Osteoblast (primary cell): ENCODE measurements at regions not wholly inside any gene's neighbourhood (a gene's known extent, or its start where the extent isn't known, plus 50 kb on each side); places are given as distances from the start of the nearest gene placed in this dataset.
A peak's percentile ranks its signal among the peaks of the same experiment; 100 is the strongest.

Experiments
- DNase-seq: peaks from one replicate; pipeline ENCODE4 v3.0.0; 2011; ENCODE audit warnings: low spot score, mixed read lengths; ENCODE audit not compliant: insufficient read length; ENCODE audit errors: missing footprints
- H2AFZ ChIP-seq: 2 replicates; pipeline ENCODE4 v1.6.0; 2011; ENCODE audit warnings: mild to moderate bottlenecking, low read length
- H3K27ac ChIP-seq: 2 replicates; pipeline ENCODE4 v1.5.1; 2011; ENCODE audit warnings: mild to moderate bottlenecking, low read depth, low read length, moderate library complexity
- H3K27me3 ChIP-seq: 2 replicates; pipeline ENCODE4 v1.6.0; 2012; ENCODE audit warnings: mild to moderate bottlenecking, control low read depth, inconsistent platforms, low read length, moderate library complexity; ENCODE audit not compliant: insufficient read depth
- H3K36me3 ChIP-seq: 2 replicates; pipeline ENCODE4 v1.5.1; 2011; ENCODE audit warnings: mild to moderate bottlenecking, low read length, control low read depth, moderate library complexity; ENCODE audit not compliant: insufficient read depth
- H3K4me1 ChIP-seq: 2 replicates; pipeline ENCODE4 v1.5.1; 2011; ENCODE audit warnings: mild to moderate bottlenecking, low read length, control low read depth, moderate library complexity; ENCODE audit not compliant: insufficient read depth
- H3K4me2 ChIP-seq: 2 replicates; pipeline ENCODE4 v1.6.0; 2011; ENCODE audit warnings: mild to moderate bottlenecking, low read length; ENCODE audit not compliant: insufficient read depth
- H3K4me3 ChIP-seq: fragments of 200-600 bp; sonication (generic); 3 replicates; pipeline ENCODE4 v1.5.1; 2012; ENCODE audit warnings: mild to moderate bottlenecking, low read length, inconsistent platforms; ENCODE audit not compliant: insufficient read depth
- H3K79me2 ChIP-seq: 2 replicates; pipeline ENCODE4 v1.6.0; 2012; ENCODE audit warnings: mild to moderate bottlenecking, low read length, control low read depth, inconsistent platforms; ENCODE audit not compliant: insufficient read depth
- H3K9me3 ChIP-seq: 2 replicates; pipeline ENCODE4 v1.5.1; 2011; ENCODE audit warnings: low read depth, low read length, control low read depth
- H4K20me1 ChIP-seq: 2 replicates; pipeline ENCODE4 v1.6.0; 2012; ENCODE audit warnings: mild to moderate bottlenecking, low read length, control low read depth; ENCODE audit not compliant: insufficient read depth
- TF ChIP-seq, protein P1 (sequence below): IDR thresholded peaks from 2 replicates; pipeline ENCODE4 v1.5.1; 2011; ENCODE audit warnings: mild to moderate bottlenecking, low read depth, low read length, moderate library complexity; ENCODE audit errors: extremely low read depth

DNA sequence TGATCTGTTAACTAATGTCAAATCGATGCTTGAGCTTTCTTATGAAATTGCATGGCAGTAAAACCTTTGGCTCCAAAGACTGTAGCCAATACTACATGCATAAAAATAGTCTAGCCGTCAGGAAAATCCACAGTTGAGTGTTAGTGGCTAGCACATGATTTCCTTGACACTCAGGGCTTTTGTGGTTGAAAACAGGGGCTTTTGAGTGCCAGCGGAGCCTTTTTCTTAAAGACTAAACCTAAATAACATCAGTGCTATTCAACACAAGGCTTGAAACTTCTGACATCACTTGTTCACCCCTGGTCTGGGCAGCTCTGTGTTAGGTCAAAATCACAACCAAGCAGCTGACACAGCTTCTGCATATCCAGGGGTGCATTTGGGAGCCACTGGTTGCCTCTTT, 124.2 kb upstream of the BMPER start:
- H4K20me1 ChIP-seq = no peaks in the 10 kb centered on the region
- TF ChIP-seq, protein P1, sequence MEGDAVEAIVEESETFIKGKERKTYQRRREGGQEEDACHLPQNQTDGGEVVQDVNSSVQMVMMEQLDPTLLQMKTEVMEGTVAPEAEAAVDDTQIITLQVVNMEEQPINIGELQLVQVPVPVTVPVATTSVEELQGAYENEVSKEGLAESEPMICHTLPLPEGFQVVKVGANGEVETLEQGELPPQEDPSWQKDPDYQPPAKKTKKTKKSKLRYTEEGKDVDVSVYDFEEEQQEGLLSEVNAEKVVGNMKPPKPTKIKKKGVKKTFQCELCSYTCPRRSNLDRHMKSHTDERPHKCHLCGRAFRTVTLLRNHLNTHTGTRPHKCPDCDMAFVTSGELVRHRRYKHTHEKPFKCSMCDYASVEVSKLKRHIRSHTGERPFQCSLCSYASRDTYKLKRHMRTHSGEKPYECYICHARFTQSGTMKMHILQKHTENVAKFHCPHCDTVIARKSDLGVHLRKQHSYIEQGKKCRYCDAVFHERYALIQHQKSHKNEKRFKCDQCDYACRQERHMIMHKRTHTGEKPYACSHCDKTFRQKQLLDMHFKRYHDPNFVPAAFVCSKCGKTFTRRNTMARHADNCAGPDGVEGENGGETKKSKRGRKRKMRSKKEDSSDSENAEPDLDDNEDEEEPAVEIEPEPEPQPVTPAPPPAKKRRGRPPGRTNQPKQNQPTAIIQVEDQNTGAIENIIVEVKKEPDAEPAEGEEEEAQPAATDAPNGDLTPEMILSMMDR = no peak
- H3K27ac ChIP-seq = no peak overlapping the region
- no peaks in the 10 kb centered on the region for H3K36me3 ChIP-seq
- H3K9me3 ChIP-seq = peaks cover 4% of the 10 kb centered on the region
- no peaks in the 10 kb centered on the region for H3K27me3 ChIP-seq
- peaks cover 16% of the 10 kb centered on the region for H3K4me1 ChIP-seq
- no peak overlapping the region for H2AFZ ChIP-seq
- no peaks in the 10 kb centered on the region for H3K79me2 ChIP-seq
- H3K4me2 ChIP-seq = no peak overlapping the region
- DNase-seq = peak; percentile 39
- H3K4me3 ChIP-seq = no peak overlapping the region

DNA sequence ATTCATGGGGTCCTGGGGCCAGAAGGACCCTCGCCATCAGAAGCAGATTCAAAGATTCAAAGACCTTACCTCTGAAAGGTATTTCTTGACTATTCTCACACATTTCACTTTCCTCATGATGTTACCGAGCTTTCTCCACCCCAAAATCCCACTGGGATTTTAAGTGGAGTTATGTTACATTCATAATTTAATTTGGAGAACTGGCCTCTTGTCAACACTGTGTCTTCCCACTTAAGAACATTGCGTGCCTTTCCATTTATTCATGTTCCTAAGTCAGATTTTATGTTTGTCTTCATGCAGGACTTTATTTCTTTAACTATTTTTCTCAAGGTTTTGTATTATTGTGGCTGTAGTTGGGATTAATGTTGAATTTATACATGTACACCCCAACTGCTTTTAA, 123.5 kb upstream of the BMPER start:
- H2AFZ ChIP-seq = no peak overlapping the region
- no peaks in the 10 kb centered on the region for H4K20me1 ChIP-seq
- no peaks in the 10 kb centered on the region for H3K27me3 ChIP-seq
- TF ChIP-seq, protein P1 = no peak
- H3K79me2 ChIP-seq = no peaks in the 10 kb centered on the region
- H3K4me1 ChIP-seq = peaks cover 16% of the 10 kb centered on the region
- H3K4me2 ChIP-seq = peak overlapping the region; percentile 44
- no peak overlapping the region for H3K4me3 ChIP-seq
- no peaks in the 10 kb centered on the region for H3K36me3 ChIP-seq
- DNase-seq = peak; percentile 45
- H3K9me3 ChIP-seq = peaks cover 4% of the 10 kb centered on the region
- no peak overlapping the region for H3K27ac ChIP-seq

GRCh38 chr7:33784000-33784399, 121.3 kb upstream of the BMPER start:
- H3K27ac ChIP-seq = no peak overlapping the region
- H3K4me3 ChIP-seq = no peak overlapping the region
- TF ChIP-seq, protein P1 = no peak
- no peaks in the 10 kb centered on the region for H3K79me2 ChIP-seq
- H2AFZ ChIP-seq = no peak overlapping the region
- DNase-seq = no peak
- peaks cover 4% of the 10 kb centered on the region for H3K27me3 ChIP-seq
- no peak overlapping the region for H3K4me2 ChIP-seq
- H4K20me1 ChIP-seq = no peaks in the 10 kb centered on the region
- peaks cover 4% of the 10 kb centered on the region for H3K9me3 ChIP-seq
- H3K36me3 ChIP-seq = no peaks in the 10 kb centered on the region
- peaks cover 16% of the 10 kb centered on the region for H3K4me1 ChIP-seq

GRCh38 chr7:33788531-33788930, 116.8 kb upstream of the BMPER start:
- Histone ChIP-seq H3K4me1 (no peaks in the 10 kb centered on the region), H3K4me2 (no peak overlapping the region), H2AFZ (no peak overlapping the region), H3K27me3 (peaks cover 4% of the 10 kb centered on the region), H3K9me3 (no peaks in the 10 kb centered on the region), H3K4me3 (no peak overlapping the region), H3K79me2 (no peaks in the 10 kb centered on the region), H3K36me3 (no peaks in the 10 kb centered on the region), H3K27ac (no peak overlapping the region), H4K20me1 (no peaks in the 10 kb centered on the region)
- TF ChIP-seq, protein P1 = no peak
- no peak for DNase-seq
